ENCODE measurements at regions not wholly inside any gene's neighbourhood (a gene's known extent, or its start where the extent isn't known, plus 50 kb on each side); places are given as distances from the start of the nearest gene placed in this dataset.

DNA sequence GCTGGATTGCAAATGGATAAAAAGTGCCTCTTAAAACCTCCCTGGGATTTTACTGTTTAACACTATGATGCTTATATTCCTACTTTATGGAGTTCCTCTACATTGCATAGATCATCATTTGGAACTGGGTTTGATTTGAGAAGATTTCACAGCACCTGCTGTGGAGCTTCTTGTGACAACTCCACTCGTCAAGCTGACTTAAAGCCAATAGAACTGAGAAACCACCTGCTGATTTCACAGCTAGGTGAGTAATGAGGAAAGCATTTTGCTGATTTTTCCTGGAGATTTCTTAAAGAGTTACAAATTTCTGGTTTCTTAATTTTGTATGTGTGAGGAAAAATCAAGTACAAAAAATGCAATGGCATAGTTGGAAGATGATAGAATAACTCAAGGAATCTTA lies 739.1 kb upstream of the LRRTM1 start:
- TF ChIP-seq, protein P1, sequence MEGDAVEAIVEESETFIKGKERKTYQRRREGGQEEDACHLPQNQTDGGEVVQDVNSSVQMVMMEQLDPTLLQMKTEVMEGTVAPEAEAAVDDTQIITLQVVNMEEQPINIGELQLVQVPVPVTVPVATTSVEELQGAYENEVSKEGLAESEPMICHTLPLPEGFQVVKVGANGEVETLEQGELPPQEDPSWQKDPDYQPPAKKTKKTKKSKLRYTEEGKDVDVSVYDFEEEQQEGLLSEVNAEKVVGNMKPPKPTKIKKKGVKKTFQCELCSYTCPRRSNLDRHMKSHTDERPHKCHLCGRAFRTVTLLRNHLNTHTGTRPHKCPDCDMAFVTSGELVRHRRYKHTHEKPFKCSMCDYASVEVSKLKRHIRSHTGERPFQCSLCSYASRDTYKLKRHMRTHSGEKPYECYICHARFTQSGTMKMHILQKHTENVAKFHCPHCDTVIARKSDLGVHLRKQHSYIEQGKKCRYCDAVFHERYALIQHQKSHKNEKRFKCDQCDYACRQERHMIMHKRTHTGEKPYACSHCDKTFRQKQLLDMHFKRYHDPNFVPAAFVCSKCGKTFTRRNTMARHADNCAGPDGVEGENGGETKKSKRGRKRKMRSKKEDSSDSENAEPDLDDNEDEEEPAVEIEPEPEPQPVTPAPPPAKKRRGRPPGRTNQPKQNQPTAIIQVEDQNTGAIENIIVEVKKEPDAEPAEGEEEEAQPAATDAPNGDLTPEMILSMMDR (IDR thresholded peaks at IDR 0.05), result no peak
- TF ChIP-seq POLR2A (IDR thresholded peaks at IDR 0.05), result no peak

Data from body of pancreas (tissue), 4 donors.